ENCODE measurements at regions not wholly inside any gene's neighbourhood (a gene's known extent, or its start where the extent isn't known, plus 50 kb on each side); places are given as distances from the start of the nearest gene placed in this dataset.

DNA sequence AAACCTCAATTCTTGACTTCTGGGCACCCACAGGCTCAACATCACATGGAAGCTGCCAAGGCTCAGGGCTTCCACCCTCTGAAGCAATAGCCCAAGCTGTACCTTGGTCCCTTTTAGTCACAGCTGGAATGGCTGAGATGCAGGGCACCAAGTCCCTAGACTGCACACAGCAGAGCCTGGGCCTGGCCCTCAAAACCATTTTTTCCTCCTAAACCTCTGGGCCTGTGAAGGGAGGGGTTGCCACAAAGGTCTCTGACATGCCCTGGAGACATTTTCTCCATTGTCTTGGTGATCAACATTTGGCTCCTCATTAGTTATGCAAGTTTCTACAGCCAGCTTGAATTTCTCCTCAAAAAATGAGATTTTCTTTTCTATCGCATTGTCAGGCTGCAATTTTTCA lies 382.7 kb upstream of the RASGEF1B start:
- DNase-seq: no peak

DNA sequence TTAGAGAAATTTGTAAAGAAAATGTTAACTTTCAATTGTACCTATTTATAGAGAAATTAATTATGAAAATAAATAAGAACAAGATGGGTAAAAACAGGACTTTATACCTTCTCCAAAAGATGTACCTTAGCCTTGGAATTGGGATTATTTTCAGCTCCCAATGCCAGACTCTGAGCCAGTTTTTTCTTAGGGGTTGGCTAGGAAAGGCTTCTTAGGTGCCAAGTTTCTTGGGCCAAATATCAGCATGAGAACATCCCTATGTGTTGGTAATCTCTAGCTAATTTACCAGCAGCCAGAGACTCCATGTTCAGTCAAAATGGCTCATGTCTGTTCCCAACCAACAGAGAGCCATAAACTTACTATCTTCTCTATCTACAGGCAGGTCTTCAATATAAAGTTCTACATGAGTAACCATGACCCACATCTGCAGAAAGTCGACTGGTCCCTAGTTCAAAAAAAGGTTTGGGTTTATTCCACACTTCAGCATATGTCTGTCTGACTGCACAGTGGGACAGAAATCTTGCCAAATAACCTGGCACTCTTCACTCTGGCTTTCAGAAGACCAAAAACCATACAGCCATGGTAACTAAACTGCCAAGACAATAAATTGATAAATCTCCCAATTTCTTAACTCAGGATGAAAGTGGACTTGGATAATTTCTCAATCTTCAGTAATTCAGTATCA lies 380.5 kb upstream of the RASGEF1B start:
- DNase-seq: no peak

DNA sequence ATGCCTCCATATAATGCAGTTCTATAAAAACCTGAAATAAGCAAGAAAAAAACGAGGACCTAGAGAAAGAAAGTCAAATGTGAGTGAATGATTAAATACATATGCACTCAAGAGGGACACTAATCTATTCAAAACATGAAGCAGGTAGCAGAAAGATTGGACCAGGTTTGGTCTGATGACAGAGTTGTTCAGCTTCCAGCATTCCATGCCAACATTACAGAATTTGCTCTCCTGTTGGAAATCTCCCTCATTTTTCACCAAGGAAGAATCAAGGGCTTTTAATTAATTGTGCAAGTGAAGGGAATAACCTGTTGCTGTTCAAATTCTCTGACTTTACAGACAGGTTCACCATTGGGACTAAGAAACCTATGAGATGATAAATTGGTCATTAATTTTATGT lies 379.0 kb upstream of the RASGEF1B start:
- DNase-seq: no peak

DNA sequence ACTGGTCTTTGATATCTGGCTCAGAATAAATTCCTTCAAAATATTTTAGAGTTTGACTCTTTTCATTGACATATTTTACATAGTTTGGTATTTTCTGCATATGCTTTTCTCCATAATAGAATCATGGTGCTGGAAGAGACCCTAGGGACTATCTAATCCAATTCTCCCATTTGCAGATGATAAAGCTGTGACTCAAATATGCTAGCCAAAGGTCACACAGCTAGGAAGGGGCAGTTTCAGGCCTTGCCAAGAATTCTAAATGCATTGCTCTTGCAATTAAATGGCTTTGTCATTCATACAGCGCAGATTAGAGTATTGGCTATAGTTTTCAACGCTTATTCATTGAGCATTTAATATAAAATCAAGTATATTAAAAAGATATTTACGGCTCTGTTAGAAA lies 374.1 kb upstream of the RASGEF1B start:
- no peak for DNase-seq

DNA sequence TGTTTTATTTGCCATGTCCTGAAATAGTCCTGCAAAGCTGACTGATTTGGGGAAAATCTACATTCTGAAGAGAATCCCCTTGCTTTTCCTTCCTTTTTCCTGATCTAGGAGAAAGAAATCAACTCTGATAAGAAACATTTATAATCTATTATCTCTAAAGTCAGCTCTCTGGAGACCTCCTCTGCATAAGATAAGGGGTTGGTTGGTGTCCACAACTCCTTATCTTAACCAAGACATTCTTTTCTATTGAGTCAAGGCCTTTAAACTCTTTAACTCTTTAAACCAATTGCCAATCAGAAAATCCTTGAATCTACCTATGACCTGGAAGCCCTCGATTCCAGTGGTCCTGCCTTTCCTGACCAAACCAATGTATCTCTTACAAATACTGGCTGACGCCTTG lies 373.6 kb upstream of the RASGEF1B start:
- no peak for DNase-seq

DNA sequence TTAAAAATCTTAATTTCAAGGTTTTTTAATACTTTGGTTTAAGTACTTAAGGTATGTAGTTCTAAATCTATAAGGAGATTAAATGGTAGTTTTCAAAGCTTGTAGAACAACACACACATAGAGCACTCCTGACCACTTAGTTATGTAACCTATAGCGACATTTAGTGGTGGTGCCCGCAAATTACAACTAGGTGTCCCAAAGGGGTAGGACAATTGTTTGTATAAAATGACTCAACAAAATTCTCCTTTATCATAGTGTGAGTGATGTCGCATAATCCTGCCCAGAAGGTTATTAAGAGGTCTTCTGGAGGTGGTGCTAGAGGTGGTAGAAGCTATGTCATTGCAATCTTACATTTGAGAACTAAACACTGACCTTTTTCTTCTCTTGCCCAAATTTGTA lies 373.0 kb upstream of the RASGEF1B start:
- DNase-seq: peak; percentile 3

DNA sequence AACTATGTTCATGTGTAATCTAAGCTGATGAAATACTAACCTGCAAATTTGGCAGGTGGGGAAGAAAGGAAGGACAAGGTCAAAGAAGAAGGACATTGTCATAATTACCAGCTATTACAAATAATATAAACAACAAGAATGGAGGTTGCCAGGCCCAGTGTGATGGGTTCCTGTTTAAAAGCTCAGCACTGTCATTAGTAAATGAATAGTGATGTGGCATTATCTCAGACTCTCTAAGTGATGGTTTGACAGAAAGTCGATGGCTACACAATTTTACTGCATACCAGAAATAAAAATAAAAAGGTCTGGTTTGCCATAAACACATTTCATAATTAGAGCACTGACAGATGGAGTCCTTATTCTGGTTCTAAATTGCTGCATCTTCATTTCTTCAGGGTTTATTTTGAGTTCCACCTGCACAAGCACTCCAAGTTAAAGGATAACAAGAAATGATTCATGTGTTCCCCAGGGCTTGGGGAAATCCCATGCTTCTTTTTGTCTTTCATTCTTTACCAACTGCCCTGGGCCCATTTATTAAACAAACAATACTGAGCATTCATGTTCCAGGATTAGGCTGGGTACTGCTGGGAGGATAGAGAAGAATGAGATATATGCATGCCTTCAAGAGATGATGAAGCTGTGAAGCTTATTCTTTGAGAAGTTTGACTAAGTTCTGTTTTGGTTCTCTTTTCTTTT lies 367.8 kb upstream of the RASGEF1B start:
- no peak for DNase-seq

DNA sequence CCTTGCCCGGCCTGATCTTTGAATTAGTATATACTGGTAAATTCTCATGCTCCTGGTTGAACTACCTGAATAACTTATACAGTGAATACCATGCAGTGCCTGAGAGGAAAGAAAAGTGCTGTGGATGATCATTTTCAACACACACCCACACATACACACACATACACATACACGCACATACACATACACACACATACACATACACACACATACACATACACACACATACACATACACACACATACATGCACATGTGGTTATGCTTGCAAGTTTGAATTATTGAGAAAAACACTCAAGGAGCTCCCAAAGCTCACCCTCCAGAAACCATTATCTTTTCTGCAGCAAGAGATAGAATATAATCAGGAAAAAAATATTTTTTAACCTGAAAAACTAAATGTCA lies 366.9 kb upstream of the RASGEF1B start:
- DNase-seq: no peak

DNA sequence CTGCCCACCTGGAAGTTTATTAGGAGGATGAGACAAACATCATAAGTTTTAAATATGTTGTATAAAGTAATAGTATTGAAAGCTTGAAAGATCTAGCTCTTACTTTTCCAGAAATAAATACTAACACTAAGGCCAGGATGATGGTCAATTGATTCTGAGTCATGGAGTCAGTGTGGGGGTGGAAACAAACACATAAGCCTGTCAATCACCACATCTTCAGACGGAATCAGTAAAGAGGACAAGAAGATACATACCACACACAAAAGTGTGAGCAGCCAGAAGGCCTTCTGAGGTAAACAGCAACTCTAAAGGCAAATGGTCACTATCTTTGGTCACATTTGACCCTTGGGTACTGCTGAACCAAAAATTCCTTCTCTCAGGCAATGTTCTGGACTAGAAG lies 365.0 kb upstream of the RASGEF1B start:
- no peak for DNase-seq

DNA sequence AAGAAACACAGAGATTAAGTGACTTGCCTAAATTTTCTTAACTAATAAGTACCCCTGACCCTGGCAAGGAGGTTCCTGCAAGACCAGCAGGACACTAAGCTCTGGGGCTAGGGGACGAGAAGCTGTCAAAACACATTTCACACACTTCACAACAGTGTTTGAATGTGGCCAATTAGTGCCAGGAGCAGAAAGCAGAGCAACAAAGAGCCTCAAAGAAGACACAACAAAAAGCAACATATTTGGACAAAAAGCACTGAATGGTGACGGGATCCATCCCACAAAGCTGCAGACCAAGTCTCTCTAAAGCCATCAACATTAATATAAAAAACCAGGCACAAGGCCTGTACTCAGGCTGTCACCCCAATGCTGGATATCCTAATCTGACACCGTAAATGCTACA lies 361.9 kb upstream of the RASGEF1B start:
- DNase-seq: no peak

DNA sequence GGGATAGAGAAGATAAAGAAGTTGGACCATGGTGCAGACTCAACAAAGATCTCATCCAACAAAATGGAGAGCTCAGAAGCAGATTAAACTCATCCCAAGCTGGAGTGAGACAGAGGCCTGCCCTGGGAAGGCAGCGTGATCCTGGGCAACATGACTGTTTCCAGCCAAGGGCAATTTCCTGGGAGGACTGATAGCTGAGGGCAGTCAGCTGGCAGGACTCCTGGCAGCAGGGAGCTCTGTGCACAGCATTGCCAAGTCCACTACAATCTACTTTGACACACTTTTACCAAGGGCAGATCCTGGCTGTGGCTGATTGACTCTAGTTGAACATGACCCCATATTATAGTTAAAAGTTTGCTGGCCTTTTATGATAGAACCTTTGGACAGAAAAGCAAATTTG lies 357.3 kb upstream of the RASGEF1B start:
- no peak for DNase-seq

DNA sequence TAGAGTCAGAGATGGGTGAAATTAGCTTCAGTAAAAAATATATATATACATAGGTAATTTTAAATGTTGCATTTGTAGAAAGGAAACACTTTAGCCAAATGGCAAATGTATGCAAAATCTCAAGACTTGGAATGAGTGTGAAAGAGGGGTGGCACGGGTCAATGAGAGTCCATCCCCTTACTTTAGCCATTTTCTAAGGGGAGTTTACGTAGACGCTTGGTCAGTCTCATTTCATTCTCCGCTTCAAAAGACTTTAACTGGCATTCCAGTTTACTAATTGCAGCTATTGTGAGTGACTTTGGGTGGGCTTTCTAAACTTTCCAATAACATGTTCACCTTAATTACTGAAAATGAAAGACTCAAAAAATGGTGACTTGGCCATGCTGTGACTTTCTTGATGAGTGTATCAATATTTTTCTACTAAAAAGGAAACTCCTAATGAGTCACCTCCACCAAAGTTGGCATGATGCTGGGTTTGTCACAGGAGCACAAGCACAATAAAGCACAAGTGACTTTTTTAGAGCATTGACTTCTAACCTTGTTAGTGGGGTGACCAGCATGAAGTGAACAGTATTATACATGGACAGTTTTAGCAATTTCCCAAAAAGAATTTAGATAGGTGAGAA lies 356.0 kb upstream of the RASGEF1B start:
- no peak for DNase-seq

DNA sequence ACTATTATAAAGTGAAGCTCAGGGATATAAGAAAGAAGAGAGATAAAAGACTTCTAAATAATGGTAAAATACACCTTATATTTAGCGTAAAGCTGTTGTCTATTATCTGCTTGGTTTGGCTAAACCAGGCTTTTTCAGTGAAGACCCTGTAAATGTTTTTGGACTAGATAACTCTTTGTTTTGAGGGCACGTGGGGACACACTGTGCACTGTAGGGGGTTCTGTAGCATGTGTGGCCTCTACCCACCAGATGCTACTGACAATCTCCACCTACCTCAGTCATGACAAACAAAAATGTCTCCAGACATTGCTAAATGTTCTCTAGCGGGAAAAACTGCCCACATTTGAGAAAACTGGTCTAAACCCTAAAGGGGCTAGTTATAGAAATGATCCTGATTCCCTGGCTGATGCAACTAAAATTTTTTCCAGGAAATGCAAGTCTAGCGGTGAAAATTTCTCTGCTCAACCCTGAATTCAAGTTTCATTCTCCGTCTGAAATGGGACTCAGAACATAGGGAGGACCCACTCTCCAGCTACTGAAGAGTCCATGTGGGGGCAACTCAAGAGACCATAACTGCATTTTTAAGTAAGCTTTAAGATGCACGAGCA lies 355.2 kb upstream of the RASGEF1B start:
- DNase-seq: no peak

DNA sequence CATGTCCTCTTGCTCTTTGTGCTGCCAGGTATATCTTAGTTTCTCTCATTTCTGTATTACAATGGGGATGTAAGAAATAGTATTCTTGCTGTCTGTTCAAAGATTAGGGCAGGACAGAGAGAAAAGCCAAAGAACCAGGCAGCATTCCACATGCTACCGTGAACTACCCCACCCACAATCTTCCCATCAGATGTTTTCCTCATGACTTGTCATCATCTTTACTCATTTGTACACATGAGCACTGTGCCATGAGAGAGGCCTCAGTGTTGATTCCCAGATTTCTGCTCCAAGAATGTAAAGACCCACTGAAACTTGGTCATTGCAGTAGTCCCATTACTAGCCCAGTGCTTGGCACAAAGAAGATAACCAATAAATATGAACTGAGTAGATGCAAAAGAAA lies 354.6 kb upstream of the RASGEF1B start:
- DNase-seq: no peak

DNA sequence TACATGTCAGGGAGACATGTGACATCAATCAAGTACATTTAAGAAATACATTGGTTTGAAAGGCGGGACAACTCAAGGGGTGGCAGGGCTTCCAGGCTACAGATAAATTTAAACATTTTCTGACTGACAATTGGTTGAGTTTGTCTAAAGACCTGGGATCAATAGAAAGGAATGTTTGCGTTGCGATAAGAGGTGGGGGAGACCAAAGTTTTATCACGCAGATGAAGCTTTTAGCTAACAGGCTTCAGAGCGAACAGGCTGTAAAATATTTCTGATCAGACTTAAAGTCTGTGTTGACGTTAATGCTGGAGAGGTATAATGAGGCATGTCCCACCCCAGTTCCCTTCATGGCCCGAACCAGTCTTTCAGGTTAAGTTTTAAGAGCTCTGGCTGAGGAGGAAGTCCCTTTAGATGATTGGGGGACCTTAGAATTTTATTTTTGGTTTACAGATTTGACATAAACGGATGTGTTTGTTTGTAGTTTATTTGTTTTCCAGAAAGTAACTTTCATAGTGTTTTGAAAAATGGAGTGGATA lies 346.7 kb upstream of the RASGEF1B start:
- DNase-seq: no peak

DNA sequence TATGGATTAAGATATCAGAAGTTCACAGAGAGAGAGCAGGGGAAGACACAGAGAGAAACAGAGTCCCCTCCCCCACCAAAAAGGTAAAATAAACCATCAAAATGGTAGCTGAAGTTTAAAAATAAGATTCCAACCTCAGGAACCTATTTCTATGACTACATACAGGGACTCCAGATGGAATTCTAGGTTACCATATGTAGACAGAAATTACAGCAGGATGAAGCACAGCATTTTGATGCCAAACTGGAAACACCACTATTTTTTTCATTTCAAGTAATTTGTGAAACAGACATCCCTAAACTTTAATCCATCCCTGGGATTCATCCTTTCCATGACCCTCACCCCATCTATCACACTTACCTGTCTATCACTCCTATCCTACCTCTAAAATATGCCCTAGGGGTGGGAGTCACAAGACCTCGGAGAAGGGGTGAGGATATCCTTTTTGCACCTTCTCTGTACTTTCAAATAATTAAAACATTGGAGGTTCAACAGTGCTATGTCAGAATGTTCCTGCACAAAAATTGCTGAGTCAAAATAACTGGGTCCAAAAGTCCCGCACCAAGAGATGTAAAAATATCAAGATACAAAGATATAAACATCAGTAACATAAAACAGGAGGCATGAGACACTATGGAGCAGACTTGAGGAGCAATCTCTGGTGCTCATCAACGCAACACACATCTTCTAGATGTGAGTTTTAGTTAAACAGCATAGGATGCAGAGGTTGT lies 344.5 kb upstream of the RASGEF1B start:
- DNase-seq: no peak

DNA sequence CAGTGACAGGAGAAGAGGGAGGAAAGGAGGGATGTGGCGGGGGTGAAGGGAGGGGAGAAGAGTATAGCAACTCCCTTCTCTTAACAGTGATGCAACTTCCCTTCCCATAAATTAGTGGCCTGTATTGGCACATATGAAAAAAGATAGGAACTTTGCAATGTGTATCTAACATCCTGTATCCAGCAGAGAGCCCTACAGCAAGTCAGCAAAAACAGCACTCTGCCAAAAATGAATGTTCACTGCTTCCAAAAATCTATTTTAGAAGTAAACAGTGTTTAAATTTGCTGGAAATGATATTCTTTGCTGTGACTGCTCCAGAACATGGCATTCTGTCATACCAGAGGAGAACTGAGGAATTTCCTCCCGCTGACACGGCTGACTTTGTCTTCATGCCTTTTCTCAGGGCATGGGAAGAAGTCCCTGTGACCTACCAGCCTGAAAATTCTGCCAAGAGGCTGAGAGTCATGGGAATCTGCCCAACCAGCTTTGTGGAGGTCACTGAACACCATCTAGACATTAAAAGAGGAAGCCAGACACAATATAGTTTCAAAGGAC lies 343.4 kb upstream of the RASGEF1B start:
- no peak for DNase-seq

DNA sequence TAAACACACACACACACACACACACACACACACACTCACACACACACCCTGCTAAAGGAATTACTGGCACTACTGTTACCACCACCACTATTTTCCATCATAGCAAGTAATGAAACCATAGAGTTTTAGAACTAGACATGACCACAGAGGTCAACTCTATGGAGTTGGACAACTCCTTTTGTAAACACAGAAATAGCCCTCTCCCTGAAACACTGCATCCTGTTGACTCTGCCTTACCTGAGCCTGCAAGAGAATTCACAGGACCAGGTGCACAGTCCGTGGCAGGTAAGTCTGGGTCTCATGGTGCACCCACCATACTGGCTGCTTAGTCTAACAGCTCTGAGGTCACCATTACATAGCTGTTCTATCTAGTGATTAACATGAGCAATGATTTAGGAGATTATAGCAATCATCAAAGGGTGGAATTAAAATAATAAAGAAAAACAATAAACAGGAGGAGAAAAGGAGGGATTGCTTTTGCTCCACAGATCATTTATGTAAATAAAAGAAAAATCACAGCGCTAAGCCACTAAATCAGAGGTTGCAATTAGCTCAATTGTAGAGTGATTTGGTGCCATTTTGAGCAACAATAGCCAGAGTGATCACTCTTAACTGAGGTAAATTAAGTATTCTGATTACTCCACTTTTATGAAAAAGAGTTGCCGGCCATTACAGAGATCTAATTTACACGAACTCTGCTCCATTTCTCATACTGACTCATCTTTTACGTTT lies 340.0 kb upstream of the RASGEF1B start:
- no peak for DNase-seq

DNA sequence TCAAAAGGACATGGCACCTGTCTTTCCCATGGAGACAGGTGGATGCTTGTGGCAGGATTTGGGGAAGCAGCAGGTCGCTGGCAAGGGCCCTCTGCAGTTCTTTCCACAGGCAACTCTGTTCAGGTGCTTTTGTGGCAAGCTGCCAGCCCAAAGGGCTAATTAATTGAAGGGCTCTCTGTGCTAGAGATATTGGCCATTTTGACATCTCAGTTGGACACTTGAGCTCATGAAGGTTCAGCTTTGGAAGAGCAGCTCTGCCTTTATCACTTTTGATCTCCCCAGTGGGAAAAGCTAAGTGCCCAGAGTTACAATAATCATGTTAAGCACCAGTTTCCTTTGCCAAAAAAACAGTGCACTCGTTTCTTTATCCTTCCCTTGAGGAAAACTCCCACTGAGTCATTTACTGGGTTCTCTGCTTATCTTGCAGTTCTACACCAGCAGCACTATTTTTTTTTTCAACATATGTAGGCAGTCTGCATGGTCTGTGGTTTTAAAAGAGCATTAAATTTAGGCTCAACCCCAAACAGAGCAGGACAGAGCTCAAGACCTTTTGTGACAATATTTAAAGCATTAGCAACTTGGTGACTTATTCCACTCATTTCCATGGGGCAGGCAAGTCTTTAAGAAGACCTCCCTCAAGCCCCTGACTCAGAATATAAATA lies 336.4 kb upstream of the RASGEF1B start:
- no peak for DNase-seq

DNA sequence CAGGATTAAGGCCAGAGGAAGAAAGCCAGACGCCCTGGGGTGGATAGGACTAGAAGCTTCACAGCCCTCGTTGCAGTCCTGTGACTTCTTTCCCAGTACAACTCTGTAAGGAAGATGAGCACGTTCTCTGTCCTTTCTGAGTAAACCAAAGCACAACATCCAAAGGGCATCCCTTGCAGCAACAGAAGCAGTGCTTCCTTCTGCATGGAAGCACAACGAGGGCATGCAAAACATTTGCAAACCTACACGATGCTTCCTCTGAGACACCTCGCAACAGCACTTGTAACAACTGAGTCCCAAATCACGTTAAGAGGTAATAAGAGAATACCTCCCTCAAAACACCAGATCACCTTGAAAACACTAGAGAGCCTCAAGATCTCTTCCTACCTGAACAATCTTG lies 335.7 kb upstream of the RASGEF1B start:
- DNase-seq: no peak

DNA sequence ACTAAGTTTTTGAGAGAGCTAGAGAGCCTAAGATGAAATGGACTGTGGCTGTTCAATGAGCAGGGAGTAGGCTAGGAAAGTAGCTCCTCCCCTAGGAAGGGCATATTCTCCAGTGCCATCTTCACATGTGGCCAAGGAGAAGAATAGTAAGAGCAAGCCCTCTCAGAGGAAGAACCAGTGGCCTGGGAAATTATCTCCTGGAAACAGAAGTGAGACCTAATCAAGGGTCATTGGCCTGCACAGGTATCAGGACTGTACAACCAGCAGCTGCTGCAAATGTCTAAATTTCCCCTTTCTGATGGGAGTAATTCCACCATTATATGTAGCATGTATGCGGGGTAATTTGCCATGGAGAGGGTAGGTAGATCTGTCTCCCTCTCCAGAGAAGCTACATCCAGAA lies 334.8 kb upstream of the RASGEF1B start:
- DNase-seq: no peak

DNA sequence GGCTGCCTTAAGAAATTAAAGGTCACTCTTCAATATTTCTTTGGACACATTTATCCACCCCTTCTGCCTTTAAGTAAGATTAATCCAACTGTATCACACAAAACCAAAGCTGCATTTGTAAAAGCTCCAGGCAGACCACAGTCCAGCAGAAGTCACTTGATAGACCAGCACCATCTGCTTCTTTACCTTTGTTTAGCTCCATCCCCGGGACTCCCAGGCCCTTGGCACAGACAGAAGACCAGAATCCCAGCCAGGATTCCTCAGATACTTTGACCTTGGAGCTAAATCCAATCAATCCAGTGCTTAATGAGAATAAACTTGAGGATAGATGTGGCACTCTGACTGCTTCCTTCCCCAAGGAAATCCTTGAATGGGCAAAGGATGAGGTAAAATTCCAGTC lies 333.1 kb upstream of the RASGEF1B start:
- no peak for DNase-seq
